GM06990 (cell line): ENCODE measurements at regions not wholly inside any gene's neighbourhood (a gene's known extent, or its start where the extent isn't known, plus 50 kb on each side); places are given as distances from the start of the nearest gene placed in this dataset.
A peak's percentile ranks its signal among the peaks of the same experiment; 100 is the strongest.

ENCODE experiments used
- DNase-seq: peaks from one replicate; pipeline ENCODE4 v3.0.0-alpha.2; 2011; ENCODE audit not compliant: insufficient read length; ENCODE audit errors: extremely low read depth
- H3K27me3 ChIP-seq: replicated peaks from 2 replicates; pipeline ENCODE4 v1.6.0; 2011; ENCODE audit warnings: low read length; ENCODE audit not compliant: control insufficient read depth, insufficient read depth
- H3K36me3 ChIP-seq: 2 replicates; pipeline ENCODE4 v1.5.1; 2011; ENCODE audit warnings: low read length; ENCODE audit not compliant: control insufficient read depth, insufficient read depth
- H3K4me3 ChIP-seq: replicated peaks from 2 replicates; pipeline ENCODE4 v1.5.1; 2011; ENCODE audit warnings: low read depth, mild to moderate bottlenecking, control low read depth, low read length
- TF ChIP-seq, protein P1 (sequence below): IDR thresholded peaks from 2 replicates; pipeline ENCODE4 v1.5.1; 2011; ENCODE audit warnings: low read length, control low read depth, mild to moderate bottlenecking, inconsistent platforms; ENCODE audit not compliant: insufficient read depth, poor library complexity, severe bottlenecking

DNA sequence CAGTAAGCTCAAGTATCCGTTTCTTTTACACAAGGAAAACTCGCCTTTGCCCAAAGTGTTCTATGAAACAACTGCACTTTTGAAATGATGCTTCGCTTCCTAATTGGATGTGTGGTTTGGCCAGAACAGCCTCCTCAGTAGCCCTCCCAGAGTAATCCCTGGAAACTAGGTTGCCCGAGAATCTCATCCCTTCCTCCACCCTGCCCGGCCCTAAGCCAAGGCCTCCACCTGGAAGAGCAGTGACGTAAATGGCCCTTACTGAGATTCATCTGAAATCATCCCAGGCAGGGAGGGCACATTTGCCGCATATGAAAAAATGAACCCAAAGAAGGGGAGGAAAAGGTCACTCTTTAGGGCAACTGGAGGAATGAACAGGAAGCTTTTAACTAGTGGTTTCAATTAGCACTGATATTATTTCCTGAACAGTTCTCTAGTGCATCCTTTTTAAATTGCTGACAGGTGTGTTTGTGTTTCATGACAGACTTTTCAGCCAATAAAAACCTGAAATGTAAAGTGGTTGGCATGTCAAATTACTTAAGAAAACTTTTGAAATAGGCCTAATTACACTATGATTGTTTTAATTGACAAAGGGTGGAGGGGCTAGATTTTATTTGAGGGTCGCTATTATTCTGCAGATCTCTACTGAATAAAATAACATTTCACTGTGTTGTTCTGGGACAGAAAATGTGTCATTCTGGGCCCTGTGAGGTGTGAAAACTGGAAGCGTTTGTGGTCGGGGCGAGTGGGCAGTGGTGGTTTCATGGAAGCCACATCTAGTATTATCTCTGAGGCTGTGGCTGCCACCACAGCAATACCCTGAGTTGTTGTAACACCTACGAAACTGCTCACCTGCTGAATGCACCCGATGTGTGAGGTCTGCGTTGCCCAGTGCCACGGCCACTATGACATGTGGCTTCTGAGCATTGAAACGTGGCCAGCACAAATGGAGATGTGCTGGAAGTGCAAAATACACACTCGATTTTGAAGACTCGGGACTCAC, 112.1 kb downstream of the ZIC5 start:
- peaks cover 1% of the 10 kb centered on the region; the same call in 1 of the 2 replicates for H3K27me3 ChIP-seq
- H3K4me3 ChIP-seq: no peak overlapping the region
- TF ChIP-seq, protein P1, sequence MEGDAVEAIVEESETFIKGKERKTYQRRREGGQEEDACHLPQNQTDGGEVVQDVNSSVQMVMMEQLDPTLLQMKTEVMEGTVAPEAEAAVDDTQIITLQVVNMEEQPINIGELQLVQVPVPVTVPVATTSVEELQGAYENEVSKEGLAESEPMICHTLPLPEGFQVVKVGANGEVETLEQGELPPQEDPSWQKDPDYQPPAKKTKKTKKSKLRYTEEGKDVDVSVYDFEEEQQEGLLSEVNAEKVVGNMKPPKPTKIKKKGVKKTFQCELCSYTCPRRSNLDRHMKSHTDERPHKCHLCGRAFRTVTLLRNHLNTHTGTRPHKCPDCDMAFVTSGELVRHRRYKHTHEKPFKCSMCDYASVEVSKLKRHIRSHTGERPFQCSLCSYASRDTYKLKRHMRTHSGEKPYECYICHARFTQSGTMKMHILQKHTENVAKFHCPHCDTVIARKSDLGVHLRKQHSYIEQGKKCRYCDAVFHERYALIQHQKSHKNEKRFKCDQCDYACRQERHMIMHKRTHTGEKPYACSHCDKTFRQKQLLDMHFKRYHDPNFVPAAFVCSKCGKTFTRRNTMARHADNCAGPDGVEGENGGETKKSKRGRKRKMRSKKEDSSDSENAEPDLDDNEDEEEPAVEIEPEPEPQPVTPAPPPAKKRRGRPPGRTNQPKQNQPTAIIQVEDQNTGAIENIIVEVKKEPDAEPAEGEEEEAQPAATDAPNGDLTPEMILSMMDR: no peak
- no peaks in the 10 kb centered on the region for H3K36me3 ChIP-seq
- peak; percentile 22 for DNase-seq

- TF ChIP-seq, protein P1: no peak
- no peak for DNase-seq
Observed at GRCh38 chr13:99857738-99858137, 113.8 kb downstream of the ZIC5 start.

DNA sequence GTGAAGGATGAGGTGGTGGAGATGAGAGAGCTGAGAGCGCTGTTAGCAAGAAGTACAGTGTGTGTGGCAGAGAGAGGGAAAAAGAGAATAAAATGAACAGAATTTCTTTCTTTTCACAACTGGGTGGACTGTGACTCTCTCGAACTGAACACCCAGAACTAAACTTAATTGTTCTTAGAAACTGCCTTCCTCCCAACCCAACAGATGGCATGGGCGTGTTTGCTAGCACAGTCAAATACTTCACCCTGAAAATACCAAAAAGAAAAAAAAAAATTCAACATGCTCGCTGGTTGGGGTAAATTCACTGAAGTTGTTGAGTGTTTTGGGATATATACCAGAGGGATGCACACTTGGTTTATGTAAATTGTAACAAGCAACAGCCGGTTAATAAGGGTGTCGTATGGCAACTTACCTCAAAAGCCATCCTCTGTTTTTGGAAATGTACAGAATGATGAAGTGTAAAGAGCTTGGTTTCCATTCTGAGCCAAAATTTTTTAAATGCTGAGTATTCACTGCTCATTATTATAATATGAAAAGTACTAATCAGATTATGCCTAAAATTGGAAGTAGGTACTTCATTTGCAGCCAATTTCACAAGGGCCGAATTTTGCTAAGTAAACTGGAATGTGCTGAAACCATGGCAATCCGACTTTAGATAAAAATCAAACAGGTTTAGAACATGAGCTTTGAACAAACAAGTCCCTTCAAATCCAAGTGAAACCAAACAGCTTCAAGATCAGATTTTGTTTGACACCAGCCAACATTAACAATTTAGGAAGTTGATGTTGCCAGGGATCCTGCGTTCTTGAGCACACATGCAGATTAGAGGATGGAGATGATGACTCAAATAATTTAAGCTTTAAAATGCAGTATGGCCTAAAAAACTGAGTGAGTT, 115.8 kb downstream of the ZIC5 start:
- H3K27me3 ChIP-seq: peaks cover 1% of the 10 kb centered on the region; the same call in 1 of the 2 replicates
- TF ChIP-seq, protein P1: no peak
- no peak for DNase-seq
- H3K36me3 ChIP-seq: no peaks in the 10 kb centered on the region
- no peak overlapping the region for H3K4me3 ChIP-seq

More at GRCh38 chr13:99857738-99858137, 113.8 kb downstream of the ZIC5 start:
- H3K27me3 ChIP-seq: peaks cover 1% of the 10 kb centered on the region; the same call in 1 of the 2 replicates
- no peaks in the 10 kb centered on the region for H3K36me3 ChIP-seq
- H3K4me3 ChIP-seq: no peak overlapping the region

DNA sequence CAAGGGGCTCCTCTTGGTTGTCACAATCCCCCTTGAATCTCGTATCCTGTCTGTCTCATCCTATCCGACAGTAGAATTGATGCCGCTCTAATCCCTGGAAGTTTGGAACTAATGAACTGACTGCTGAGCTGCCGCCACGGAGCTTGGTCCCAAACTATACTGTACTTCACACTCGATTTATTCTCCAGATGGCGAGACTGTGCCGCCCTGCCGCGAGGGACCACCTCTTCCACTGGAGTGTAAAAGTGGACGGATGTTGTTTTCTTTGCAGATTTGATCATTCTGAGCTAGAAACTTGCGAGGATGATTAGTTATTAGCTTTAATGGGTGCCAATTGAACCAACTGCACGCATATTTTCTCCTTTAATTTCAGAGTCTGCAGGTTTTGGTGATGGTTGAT, 117.2 kb downstream of the ZIC5 start:
- Histone ChIP-seq H3K27me3 (peaks cover 1% of the 10 kb centered on the region; the same call in 1 of the 2 replicates), H3K36me3 (no peaks in the 10 kb centered on the region), H3K4me3 (no peak overlapping the region)
- TF ChIP-seq, protein P1: no peak
- DNase-seq: no peak

DNA sequence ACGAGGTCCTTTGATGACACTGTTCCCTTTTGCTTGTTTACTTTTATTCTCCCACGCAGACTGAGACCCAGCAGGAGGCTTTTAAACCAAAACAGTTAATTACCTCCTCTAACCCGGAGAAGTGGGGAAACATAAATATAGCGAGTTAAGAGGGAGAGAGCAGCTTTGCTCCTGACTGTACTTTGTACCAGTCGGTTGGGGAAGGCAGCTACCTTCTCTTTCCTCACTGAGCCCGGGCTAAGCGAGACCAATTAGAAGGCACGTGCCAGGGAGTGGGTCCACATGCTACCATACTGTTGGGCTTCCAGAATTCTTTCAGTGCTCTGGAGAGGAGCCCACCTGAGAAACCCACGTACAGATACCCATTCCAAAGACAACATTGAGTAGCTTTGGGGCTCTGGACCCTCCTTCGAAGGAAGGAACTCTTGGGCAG, 124.2 kb downstream of the ZIC5 start:
- Histone ChIP-seq H3K27me3 (no peaks in the 10 kb centered on the region), H3K4me3 (no peak overlapping the region), H3K36me3 (no peaks in the 10 kb centered on the region)
- no peak for DNase-seq
- TF ChIP-seq, protein P1: no peak
